GM12892 (cell line): ENCODE measurements at regions not wholly inside any gene's neighbourhood (a gene's known extent, or its start where the extent isn't known, plus 50 kb on each side); places are given as distances from the start of the nearest gene placed in this dataset.

Source experiments
- POLR2A ChIP-seq: IDR thresholded peaks from 2 replicates; pipeline ENCODE4 v1.6.1; 2011; ENCODE audit warnings: low read depth, low read length, control low read depth
- POLR2AphosphoS5 ChIP-seq: IDR thresholded peaks from 2 replicates; pipeline ENCODE4 v1.6.1; 2011; ENCODE audit warnings: low read depth, low read length, control low read depth
- TAF1 ChIP-seq: IDR thresholded peaks from 2 replicates; pipeline ENCODE4 v1.6.1; 2011; ENCODE audit warnings: low read depth, mild to moderate bottlenecking, control low read depth, low read length, borderline replicate concordance

DNA sequence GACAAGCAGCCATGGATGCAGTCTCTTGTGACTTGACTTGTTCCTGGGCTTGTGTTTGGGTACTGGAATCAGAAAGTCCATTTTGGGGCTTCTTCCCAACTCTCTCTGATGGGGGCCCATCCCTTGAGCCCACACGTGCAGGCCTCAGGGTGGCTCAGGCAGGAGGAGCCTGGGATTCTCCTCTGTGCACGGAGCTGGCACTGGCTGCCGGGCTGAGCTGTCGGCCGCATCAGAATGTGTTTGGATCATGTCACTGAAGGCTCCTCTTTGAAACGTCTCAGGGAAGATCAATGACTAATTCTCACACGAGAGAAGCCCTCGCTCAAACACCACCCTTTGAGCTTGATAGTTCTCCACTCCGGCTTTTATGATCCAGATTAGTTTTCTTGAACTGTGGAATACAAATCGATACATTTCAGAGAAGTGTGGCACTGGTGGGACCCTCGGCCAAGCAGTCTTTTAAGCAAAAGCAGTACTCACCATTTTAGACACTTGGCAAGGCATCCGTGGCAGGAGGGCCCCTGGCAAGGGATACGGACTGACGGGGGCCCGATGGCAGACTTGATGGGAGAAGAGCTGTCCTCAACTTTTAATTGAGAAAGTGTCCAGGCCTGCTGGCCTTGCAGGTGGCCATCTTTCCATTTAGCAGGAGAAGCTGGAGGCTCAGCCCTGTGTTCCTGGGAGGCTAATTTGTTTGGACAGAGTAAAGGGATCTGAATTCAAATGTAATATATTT is 220.7 kb upstream of the C1orf174 start:
- TF ChIP-seq POLR2A = no peak
- TF ChIP-seq POLR2AphosphoS5 = no peak
- no peak for TF ChIP-seq TAF1
